ENCODE measurements at regions not wholly inside any gene's neighbourhood (a gene's known extent, or its start where the extent isn't known, plus 50 kb on each side); places are given as distances from the start of the nearest gene placed in this dataset.

DNA sequence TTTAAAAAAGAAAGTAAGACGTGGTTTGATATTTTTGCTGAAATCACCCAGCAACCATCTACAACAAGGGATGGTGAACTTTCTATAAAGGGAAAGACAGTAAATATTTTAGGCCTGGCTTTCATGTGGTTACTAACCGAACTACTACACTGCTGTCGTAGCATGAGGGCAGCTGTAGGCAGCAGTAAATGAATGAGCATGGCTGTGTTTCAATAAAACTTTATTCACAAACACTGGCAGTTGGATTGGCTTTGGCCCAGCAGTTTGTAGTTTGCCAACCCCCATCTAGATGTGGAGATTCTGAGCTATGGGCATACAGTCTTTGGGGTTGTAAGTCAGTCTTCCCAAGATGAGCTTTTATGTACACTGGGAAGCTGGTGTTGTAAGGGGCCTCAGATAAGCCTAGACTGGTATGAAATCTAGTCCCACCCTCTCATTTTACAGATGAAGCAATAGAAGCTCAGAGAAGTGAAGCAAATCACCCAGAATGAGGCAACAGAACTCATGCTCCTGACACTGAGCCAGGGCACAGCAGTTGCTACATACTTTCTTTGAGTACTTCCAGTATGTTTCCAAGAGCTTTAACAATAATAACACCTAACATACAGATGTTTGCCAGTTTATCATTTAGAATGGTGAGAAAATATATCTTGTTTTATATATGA lies 204.4 kb downstream of the ADAMTS15 start:
- ChIA-PET CTCF (interaction anchor here in 1 of 2 donors (0.6 kb wide), 1 partner anchor 96 kb away, joined by 7 read pairs; no protein-coding TSS in a partner anchor), POLR2A (no interaction called here)
- peaks cover 0 to 12% (median 2%) of the 10 kb centered on the region in 3 donors for H3K9me3 Mint-ChIP-seq
- peaks cover 0 to 6% of the 10 kb centered on the region in 2 experiments for H3K27me3 ChIP-seq (replicated peaks in 1 of 2; ENCODE audit: control insufficient read depth in 2 of 2, extremely low read depth in 1 of 2, insufficient read depth in 2 of 2, low read length in 1 of 2)
- H3K36me3 ChIP-seq (ENCODE audit: control insufficient read depth in 2 of 2, extremely low read depth in 1 of 2, insufficient read depth in 1 of 2, low read length in 1 of 2) = no peaks in the 10 kb centered on the region
- H3K4me3 ChIP-seq (ENCODE audit: control insufficient read depth in 1 of 2, extremely low read depth in 1 of 2, low read length in 1 of 2) = no peak overlapping the region
- H3K9me3 ChIP-seq = no peaks in the 10 kb centered on the region
- no peaks in the 10 kb centered on the region for H3K36me3 Mint-ChIP-seq
- no CpG with 5 or more reads among the region's 3 CpGs for WGBS (ENCODE audit: insufficient coverage)
- ATAC-seq (replicated peaks in 1 of 4) (no peak), DNase-seq (no peak)
- no peak overlapping the region for H3K27ac Mint-ChIP-seq
- H3K4me1 ChIP-seq (ENCODE audit: control insufficient read depth in 1 of 2, extremely low read depth in 1 of 2, insufficient read depth in 2 of 2, low read length in 2 of 2) = no peaks in the 10 kb centered on the region
- H3K27ac ChIP-seq (ENCODE audit: low read length) = no peak overlapping the region
- H3K4me1 Mint-ChIP-seq = no peaks in the 10 kb centered on the region
- H3K27me3 Mint-ChIP-seq = peaks cover 5 to 8% of the 10 kb centered on the region in 2 donors
- H3K4me3 Mint-ChIP-seq = no peak overlapping the region

DNA sequence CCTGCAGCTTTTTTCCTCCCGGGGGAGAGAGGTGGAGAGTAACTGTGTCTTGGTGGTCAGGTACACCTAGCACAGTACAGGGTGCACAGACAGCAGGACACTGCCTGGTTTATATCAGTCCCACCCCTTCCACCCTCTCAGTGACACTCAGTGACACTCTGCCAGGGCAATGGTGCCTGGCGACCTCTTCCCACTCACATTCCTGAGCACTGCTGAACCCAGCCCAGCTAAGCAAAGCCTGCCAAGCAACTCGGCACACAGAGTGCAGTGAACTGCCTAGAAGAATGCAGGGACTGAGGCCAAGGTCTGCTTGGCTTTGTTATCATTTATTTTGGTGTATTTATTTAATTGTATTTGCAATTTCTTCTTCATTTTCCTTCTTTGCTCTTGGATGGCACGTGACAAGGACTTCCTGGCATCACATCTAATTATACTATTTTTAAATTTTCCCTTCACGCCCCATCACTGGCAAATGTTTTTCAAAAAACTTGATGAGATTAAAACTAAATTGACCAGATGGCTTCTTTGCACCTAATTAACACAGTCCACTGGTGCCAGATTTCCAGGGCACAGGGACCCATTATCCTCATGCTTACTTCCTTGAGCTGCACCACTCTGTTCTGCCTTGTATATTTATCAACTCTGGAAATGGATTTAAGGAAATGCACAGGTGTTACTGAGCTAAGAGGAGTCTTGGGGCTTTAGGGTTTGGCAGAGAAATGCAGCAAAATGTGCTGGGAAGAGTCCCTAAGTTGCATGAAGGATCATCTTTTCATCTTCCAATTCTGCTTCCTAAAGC lies 205.6 kb downstream of the ADAMTS15 start:
- Mint-ChIP-seq H3K27ac (no peak overlapping the region), H3K4me3 (no peak overlapping the region), H3K9me3 (peaks cover 0 to 12% (median 7%) of the 10 kb centered on the region in 3 donors), H3K27me3 (peaks cover 5 to 8% of the 10 kb centered on the region in 2 donors), H3K4me1 (no peaks in the 10 kb centered on the region), H3K36me3 (no peaks in the 10 kb centered on the region)
- ATAC-seq (replicated peaks in 1 of 4) (no peak), DNase-seq (no peak)
- H3K36me3 ChIP-seq (ENCODE audit: control insufficient read depth in 2 of 2, extremely low read depth in 1 of 2, insufficient read depth in 1 of 2, low read length in 1 of 2) = no peaks in the 10 kb centered on the region
- no peak overlapping the region for H3K4me3 ChIP-seq (ENCODE audit: control insufficient read depth in 1 of 2, extremely low read depth in 1 of 2, low read length in 1 of 2)
- H3K9me3 ChIP-seq = no peaks in the 10 kb centered on the region
- H3K4me1 ChIP-seq (ENCODE audit: control insufficient read depth in 1 of 2, extremely low read depth in 1 of 2, insufficient read depth in 2 of 2, low read length in 2 of 2) = no peaks in the 10 kb centered on the region
- H3K27ac ChIP-seq (ENCODE audit: low read length) = no peak overlapping the region
- H3K27me3 ChIP-seq (replicated peaks in 1 of 2; ENCODE audit: control insufficient read depth in 2 of 2, extremely low read depth in 1 of 2, insufficient read depth in 2 of 2, low read length in 1 of 2) = peaks cover 0 to 3% of the 10 kb centered on the region in 2 experiments
- POLR2A ChIA-PET = no interaction called here
- 75% methylated on average over 1 of the region's 5 CpGs for WGBS (ENCODE audit: insufficient coverage)
- CTCF ChIA-PET = no interaction called here

DNA sequence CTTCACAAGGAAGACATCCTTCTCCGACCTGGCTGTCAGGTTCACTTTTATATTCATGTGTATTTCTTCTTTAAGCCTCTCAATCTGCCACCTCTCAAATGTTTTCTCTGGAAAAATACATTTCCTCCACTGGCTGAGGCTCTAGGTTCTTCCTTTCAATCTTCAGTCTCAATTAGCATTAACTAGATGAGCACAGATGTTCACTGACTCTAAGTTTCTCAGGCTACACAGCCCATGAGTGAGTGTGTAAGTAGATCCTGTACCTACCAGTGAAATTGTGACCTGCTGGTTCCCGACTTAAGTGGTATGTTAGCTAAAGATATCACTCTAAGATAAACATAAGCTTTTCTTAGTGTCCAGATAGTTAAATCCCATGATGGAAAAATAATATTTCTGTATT lies 206.9 kb downstream of the ADAMTS15 start:
- H3K4me3 Mint-ChIP-seq = no peak overlapping the region
- ATAC-seq (replicated peaks in 1 of 4) (no peak), DNase-seq (no peak)
- no peaks in the 10 kb centered on the region for H3K36me3 Mint-ChIP-seq
- Histone ChIP-seq H3K27me3 (replicated peaks in 1 of 2; ENCODE audit: control insufficient read depth in 2 of 2, extremely low read depth in 1 of 2, insufficient read depth in 2 of 2, low read length in 1 of 2) (peaks cover 0 to 3% of the 10 kb centered on the region in 2 experiments), H3K9me3 (no peaks in the 10 kb centered on the region), H3K4me3 (ENCODE audit: control insufficient read depth in 1 of 2, extremely low read depth in 1 of 2, low read length in 1 of 2) (no peak overlapping the region), H3K27ac (ENCODE audit: low read length) (no peak overlapping the region), H3K36me3 (ENCODE audit: control insufficient read depth in 2 of 2, extremely low read depth in 1 of 2, insufficient read depth in 1 of 2, low read length in 1 of 2) (no peaks in the 10 kb centered on the region), H3K4me1 (ENCODE audit: control insufficient read depth in 1 of 2, extremely low read depth in 1 of 2, insufficient read depth in 2 of 2, low read length in 2 of 2) (no peaks in the 10 kb centered on the region)
- ChIA-PET POLR2A (no interaction called here), CTCF (no interaction called here)
- no peak overlapping the region for H3K27ac Mint-ChIP-seq
- peaks cover 5 to 8% of the 10 kb centered on the region in 2 donors for H3K27me3 Mint-ChIP-seq
- no peaks in the 10 kb centered on the region for H3K4me1 Mint-ChIP-seq
- WGBS (ENCODE audit: insufficient coverage) = 71% methylated on average over 1 of the region's 2 CpGs
- peaks cover 0 to 12% (median 7%) of the 10 kb centered on the region in 3 donors for H3K9me3 Mint-ChIP-seq

DNA sequence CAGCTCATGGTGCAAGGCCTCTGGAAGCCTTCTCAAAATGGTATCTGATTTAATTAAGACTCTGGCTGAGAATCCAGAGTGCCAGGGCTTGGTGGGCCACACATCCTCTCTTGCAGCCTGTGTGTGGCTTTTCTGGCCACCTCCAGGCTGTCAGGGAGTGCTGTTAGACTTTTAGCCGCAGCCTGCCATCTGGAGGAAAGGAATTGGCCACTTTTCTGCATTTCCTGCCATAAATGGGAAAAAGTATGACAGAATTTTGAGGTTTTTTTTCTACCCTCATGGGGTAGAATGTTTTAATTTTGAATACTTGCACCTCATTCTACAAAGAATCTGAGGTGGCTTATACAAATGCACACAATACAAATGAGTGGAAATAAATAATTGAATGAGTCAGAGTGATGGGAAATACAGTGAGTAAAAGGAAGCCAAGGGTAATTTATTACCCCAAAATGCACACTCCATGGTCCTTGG lies 218.4 kb downstream of the ADAMTS15 start:
- Histone ChIP-seq H3K4me3 (ENCODE audit: control insufficient read depth in 1 of 2, extremely low read depth in 1 of 2, low read length in 1 of 2) (no peak overlapping the region), H3K4me1 (ENCODE audit: control insufficient read depth in 1 of 2, extremely low read depth in 1 of 2, insufficient read depth in 2 of 2, low read length in 2 of 2) (no peaks in the 10 kb centered on the region), H3K27me3 (replicated peaks in 1 of 2; ENCODE audit: control insufficient read depth in 2 of 2, extremely low read depth in 1 of 2, insufficient read depth in 2 of 2, low read length in 1 of 2) (no peaks in the 10 kb centered on the region), H3K27ac (ENCODE audit: low read length) (no peak overlapping the region), H3K9me3 (no peaks in the 10 kb centered on the region), H3K36me3 (ENCODE audit: control insufficient read depth in 2 of 2, extremely low read depth in 1 of 2, insufficient read depth in 1 of 2, low read length in 1 of 2) (no peaks in the 10 kb centered on the region)
- no peaks in the 10 kb centered on the region for H3K36me3 Mint-ChIP-seq
- ChIA-PET CTCF (no interaction called here), POLR2A (no interaction called here)
- WGBS (ENCODE audit: insufficient coverage) = no CpG with 5 or more reads among the region's 1 CpG
- H3K9me3 Mint-ChIP-seq = no peaks in the 10 kb centered on the region
- H3K4me3 Mint-ChIP-seq = no peak overlapping the region
- no peaks in the 10 kb centered on the region for H3K27me3 Mint-ChIP-seq
- H3K27ac Mint-ChIP-seq = no peak overlapping the region
- DNase-seq (no peak), ATAC-seq (replicated peaks in 1 of 4) (no peak)
- no peaks in the 10 kb centered on the region for H3K4me1 Mint-ChIP-seq

DNA sequence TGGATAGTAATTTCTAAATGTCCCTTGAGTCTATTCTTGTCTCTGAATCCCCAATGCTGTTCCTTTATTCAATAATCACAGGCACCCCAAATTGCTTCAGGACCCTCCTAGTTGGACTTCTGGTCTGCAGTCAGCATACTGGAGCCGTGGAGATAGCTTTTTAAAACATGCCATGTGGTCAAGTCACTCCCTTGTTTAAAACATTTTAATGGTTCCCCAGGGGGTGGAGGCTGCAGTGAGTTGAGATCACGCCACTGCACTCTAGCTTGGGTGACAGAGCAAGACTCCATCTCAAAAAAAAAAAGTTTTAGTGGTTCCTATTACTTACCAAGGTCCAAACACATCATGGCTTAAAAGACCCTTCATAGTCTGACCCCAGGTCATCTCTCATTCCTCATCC lies 220.3 kb downstream of the ADAMTS15 start:
- ChIA-PET CTCF (no interaction called here), POLR2A (no interaction called here)
- no peaks in the 10 kb centered on the region for H3K9me3 Mint-ChIP-seq
- Histone ChIP-seq H3K36me3 (ENCODE audit: control insufficient read depth in 2 of 2, extremely low read depth in 1 of 2, insufficient read depth in 1 of 2, low read length in 1 of 2) (no peaks in the 10 kb centered on the region), H3K9me3 (no peaks in the 10 kb centered on the region), H3K27ac (ENCODE audit: low read length) (no peak overlapping the region), H3K4me1 (ENCODE audit: control insufficient read depth in 1 of 2, extremely low read depth in 1 of 2, insufficient read depth in 2 of 2, low read length in 2 of 2) (no peaks in the 10 kb centered on the region), H3K27me3 (replicated peaks in 1 of 2; ENCODE audit: control insufficient read depth in 2 of 2, extremely low read depth in 1 of 2, insufficient read depth in 2 of 2, low read length in 1 of 2) (peaks cover 0 to 4% of the 10 kb centered on the region in 2 experiments), H3K4me3 (ENCODE audit: control insufficient read depth in 1 of 2, extremely low read depth in 1 of 2, low read length in 1 of 2) (no peak overlapping the region)
- H3K27me3 Mint-ChIP-seq = no peaks in the 10 kb centered on the region
- 80% methylated on average over 1 of the region's 2 CpGs for WGBS (ENCODE audit: insufficient coverage)
- H3K36me3 Mint-ChIP-seq = no peaks in the 10 kb centered on the region
- no peak overlapping the region for H3K4me3 Mint-ChIP-seq
- DNase-seq (no peak), ATAC-seq (replicated peaks in 1 of 4) (no peak)
- H3K27ac Mint-ChIP-seq = no peak overlapping the region
- no peaks in the 10 kb centered on the region for H3K4me1 Mint-ChIP-seq

DNA sequence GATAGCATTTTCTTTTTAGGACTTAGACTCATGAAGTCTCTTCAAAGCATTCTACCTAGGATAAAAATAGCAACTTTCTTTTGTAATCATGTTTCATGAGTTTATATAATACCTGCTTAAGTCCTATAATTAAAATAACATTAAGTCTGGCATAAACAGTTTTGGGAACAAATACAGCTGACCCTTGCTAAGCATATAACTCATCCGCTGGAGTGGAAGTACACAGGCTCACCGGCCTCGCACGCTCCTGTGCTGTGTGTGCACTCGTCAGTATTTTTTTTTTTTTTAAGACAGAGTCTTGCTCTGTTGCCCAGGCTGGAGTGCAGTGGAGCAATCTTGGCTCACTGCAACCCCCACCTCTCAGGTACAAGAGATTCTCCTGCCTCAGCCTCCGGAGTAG lies 221.8 kb downstream of the ADAMTS15 start:
- no peaks in the 10 kb centered on the region for H3K36me3 ChIP-seq (ENCODE audit: control insufficient read depth in 2 of 2, extremely low read depth in 1 of 2, insufficient read depth in 1 of 2, low read length in 1 of 2)
- H3K4me3 ChIP-seq (ENCODE audit: control insufficient read depth in 1 of 2, extremely low read depth in 1 of 2, low read length in 1 of 2) = no peak overlapping the region
- H3K4me1 ChIP-seq (ENCODE audit: control insufficient read depth in 1 of 2, extremely low read depth in 1 of 2, insufficient read depth in 2 of 2, low read length in 2 of 2) = no peaks in the 10 kb centered on the region
- ChIA-PET CTCF (no interaction called here), POLR2A (no interaction called here)
- H3K36me3 Mint-ChIP-seq = no peaks in the 10 kb centered on the region
- no peaks in the 10 kb centered on the region for H3K9me3 ChIP-seq
- no peak overlapping the region for H3K27ac ChIP-seq (ENCODE audit: low read length)
- peaks cover 0 to 4% of the 10 kb centered on the region in 2 experiments for H3K27me3 ChIP-seq (replicated peaks in 1 of 2; ENCODE audit: control insufficient read depth in 2 of 2, extremely low read depth in 1 of 2, insufficient read depth in 2 of 2, low read length in 1 of 2)
- no peak overlapping the region for H3K4me3 Mint-ChIP-seq
- H3K9me3 Mint-ChIP-seq = no peaks in the 10 kb centered on the region
- no peaks in the 10 kb centered on the region for H3K4me1 Mint-ChIP-seq
- ATAC-seq (replicated peaks in 1 of 4) (no peak), DNase-seq (no peak)
- H3K27ac Mint-ChIP-seq = no peak overlapping the region
- WGBS (ENCODE audit: insufficient coverage) = 75% methylated on average over 2 of the region's 6 CpGs
- H3K27me3 Mint-ChIP-seq = peaks cover 6 to 8% of the 10 kb centered on the region in 2 donors
